Type B pancreatic cell (in vitro differentiated cells): ENCODE measurements at regions not wholly inside any gene's neighbourhood (a gene's known extent, or its start where the extent isn't known, plus 50 kb on each side); places are given as distances from the start of the nearest gene placed in this dataset.
A peak's percentile ranks its signal among the peaks of the same experiment; 100 is the strongest.

Experiments used
- DNase-seq: peaks from one replicate; pipeline ENCODE4 v3.0.0; 2021; ENCODE audit warnings: mixed read lengths; ENCODE audit not compliant: unreplicated experiment; ENCODE audit errors: extremely low spot score
- H3K27ac Mint-ChIP-seq: 2 replicates; pipeline ENCODE4 v1.8.0; 2021; ENCODE audit warnings: mild to moderate bottlenecking, mixed read lengths
- H3K27me3 Mint-ChIP-seq: 2 replicates; pipeline ENCODE4 v1.8.0; 2021; ENCODE audit warnings: mixed read lengths
- H3K36me3 Mint-ChIP-seq: 2 replicates; pipeline ENCODE4 v1.8.0; 2021; ENCODE audit warnings: mixed read lengths
- H3K4me1 Mint-ChIP-seq: one replicate; pipeline ENCODE4 v1.8.0; 2021; ENCODE audit warnings: mixed read lengths; ENCODE audit not compliant: unreplicated experiment
- H3K4me3 Mint-ChIP-seq: 2 replicates; pipeline ENCODE4 v1.8.0; 2021; ENCODE audit warnings: mild to moderate bottlenecking, mixed read lengths
- H3K9me3 Mint-ChIP-seq: 2 replicates; pipeline ENCODE4 v1.8.0; 2021; ENCODE audit warnings: mixed read lengths
- TF ChIP-seq, protein P1 (sequence below): fragments of 200-600 bp; sonication (generic); conservative IDR thresholded peaks from 2 replicates; pipeline ENCODE4 v1.5.0; 2021; ENCODE audit warnings: antibody characterized with exemption, mild to moderate bottlenecking

DNA sequence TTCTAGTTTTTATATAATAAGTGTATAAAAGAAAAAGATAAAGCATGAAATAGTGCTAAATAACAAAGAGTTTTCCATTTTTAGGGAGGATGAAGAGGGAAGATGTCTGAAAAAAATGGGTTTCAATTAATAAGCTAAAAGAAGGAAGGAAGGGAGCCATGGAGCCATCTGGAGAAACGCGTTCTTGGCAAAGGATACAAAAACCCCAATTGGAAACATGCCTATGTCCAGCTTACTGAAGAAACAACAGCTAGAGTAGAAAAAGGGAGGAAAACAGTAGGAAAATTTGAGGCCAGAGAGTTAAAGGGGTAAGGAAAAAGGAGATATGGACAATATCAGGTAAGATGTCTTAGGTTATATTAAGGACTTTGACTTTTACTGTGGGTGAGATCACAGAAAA is 416.2 kb upstream of the GHITM start:
- H3K27ac Mint-ChIP-seq: no peak overlapping the region
- H3K9me3 Mint-ChIP-seq: no peaks in the 10 kb centered on the region
- no peak for DNase-seq
- no peaks in the 10 kb centered on the region for H3K36me3 Mint-ChIP-seq
- no peak overlapping the region for H3K4me3 Mint-ChIP-seq
- TF ChIP-seq, protein P1, sequence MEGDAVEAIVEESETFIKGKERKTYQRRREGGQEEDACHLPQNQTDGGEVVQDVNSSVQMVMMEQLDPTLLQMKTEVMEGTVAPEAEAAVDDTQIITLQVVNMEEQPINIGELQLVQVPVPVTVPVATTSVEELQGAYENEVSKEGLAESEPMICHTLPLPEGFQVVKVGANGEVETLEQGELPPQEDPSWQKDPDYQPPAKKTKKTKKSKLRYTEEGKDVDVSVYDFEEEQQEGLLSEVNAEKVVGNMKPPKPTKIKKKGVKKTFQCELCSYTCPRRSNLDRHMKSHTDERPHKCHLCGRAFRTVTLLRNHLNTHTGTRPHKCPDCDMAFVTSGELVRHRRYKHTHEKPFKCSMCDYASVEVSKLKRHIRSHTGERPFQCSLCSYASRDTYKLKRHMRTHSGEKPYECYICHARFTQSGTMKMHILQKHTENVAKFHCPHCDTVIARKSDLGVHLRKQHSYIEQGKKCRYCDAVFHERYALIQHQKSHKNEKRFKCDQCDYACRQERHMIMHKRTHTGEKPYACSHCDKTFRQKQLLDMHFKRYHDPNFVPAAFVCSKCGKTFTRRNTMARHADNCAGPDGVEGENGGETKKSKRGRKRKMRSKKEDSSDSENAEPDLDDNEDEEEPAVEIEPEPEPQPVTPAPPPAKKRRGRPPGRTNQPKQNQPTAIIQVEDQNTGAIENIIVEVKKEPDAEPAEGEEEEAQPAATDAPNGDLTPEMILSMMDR: no peak
- H3K27me3 Mint-ChIP-seq: no peaks in the 10 kb centered on the region
- H3K4me1 Mint-ChIP-seq: no peaks in the 10 kb centered on the region

DNA sequence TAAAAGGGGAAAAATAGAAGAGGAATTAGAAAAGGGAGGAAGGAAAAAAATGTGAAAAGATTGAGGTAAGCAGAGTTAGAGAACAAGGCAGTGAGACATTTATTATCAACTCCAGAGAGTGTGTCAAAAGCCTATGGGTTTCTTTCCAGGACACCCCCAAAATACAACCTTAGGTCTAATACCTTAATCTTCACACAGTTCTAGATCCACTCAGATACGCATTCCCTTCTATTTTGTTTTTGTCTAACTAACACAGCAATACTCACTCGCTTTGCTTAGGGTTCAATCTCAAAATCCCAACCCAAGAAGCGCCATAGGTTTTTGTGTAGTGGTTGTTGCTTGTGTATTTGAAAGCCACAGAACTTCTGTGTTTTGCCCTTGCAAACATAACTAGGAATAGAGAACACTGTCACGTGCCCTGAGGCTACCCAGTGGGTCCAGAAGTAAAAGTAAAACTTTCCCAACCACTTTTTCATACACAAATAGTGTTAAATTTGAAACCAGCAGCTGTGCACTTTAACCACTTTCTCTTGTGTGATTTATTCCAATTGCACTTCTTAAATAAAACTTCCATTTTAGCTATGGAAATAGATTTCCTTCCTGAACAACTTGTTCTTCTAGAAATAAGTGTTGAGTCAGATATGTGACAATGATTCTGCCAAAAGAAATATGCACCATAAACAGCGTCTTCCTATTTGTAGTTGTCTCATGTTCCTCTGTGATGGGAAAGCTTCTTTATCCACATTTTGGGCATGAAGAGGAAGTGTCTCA is 414.7 kb upstream of the GHITM start:
- DNase-seq: no peak
- Mint-ChIP-seq H3K27ac (peak overlapping the region; percentile 75), H3K4me1 (no peaks in the 10 kb centered on the region), H3K4me3 (peak overlapping the region; percentile 5), H3K27me3 (no peaks in the 10 kb centered on the region), H3K36me3 (no peaks in the 10 kb centered on the region), H3K9me3 (no peaks in the 10 kb centered on the region)
- TF ChIP-seq, protein P1: no peak

GRCh38 chr10:83725567-83725966 is 413.7 kb upstream of the GHITM start:
- no peak for DNase-seq
- H3K4me1 Mint-ChIP-seq: no peaks in the 10 kb centered on the region
- no peak overlapping the region for H3K4me3 Mint-ChIP-seq
- no peaks in the 10 kb centered on the region for H3K36me3 Mint-ChIP-seq
- no peak overlapping the region for H3K27ac Mint-ChIP-seq
- TF ChIP-seq, protein P1: no peak
- H3K9me3 Mint-ChIP-seq: no peaks in the 10 kb centered on the region
- no peaks in the 10 kb centered on the region for H3K27me3 Mint-ChIP-seq

GRCh38 chr10:83734278-83734677 is 405.0 kb upstream of the GHITM start:
- H3K4me3 Mint-ChIP-seq: no peak overlapping the region
- H3K27ac Mint-ChIP-seq: no peak overlapping the region
- no peaks in the 10 kb centered on the region for H3K36me3 Mint-ChIP-seq
- TF ChIP-seq, protein P1: no peak
- H3K9me3 Mint-ChIP-seq: peaks cover 9% of the 10 kb centered on the region
- H3K4me1 Mint-ChIP-seq: no peaks in the 10 kb centered on the region
- DNase-seq: no peak
- no peaks in the 10 kb centered on the region for H3K27me3 Mint-ChIP-seq

GRCh38 chr10:83736008-83736407 is 403.3 kb upstream of the GHITM start:
- DNase-seq: no peak
- no peaks in the 10 kb centered on the region for H3K27me3 Mint-ChIP-seq

More at GRCh38 chr10:83736008-83736407, 403.3 kb upstream of the GHITM start:
- H3K9me3 Mint-ChIP-seq: peaks cover 9% of the 10 kb centered on the region
- H3K4me3 Mint-ChIP-seq: no peak overlapping the region
- no peaks in the 10 kb centered on the region for H3K36me3 Mint-ChIP-seq
- H3K27ac Mint-ChIP-seq: no peak overlapping the region
- TF ChIP-seq, protein P1: no peak
- no peaks in the 10 kb centered on the region for H3K4me1 Mint-ChIP-seq
